Activated CD4-positive, alpha-beta memory T cell treated with anti-CD3 and anti-CD28 coated beads for 36 hours (primary cell): ENCODE measurements at regions not wholly inside any gene's neighbourhood (a gene's known extent, or its start where the extent isn't known, plus 50 kb on each side); places are given as distances from the start of the nearest gene placed in this dataset.

Source experiments
- CTCF ChIA-PET: fragments of 350-600 bp; sonication (Branson Sonifier 250); formaldehyde crosslinking; loops from one replicate; lab custom pipeline; 2021; ENCODE audit warnings: antibody characterized with exemption, inconsistent platforms; lab: Charles Lee
- POLR2A ChIA-PET: fragments of 350-600 bp; sonication (Branson Sonifier 250); formaldehyde crosslinking; loops from one replicate; lab custom pipeline; 2021; ENCODE audit warnings: antibody characterized with exemption; lab: Charles Lee
- DNase-seq: peaks from one replicate; pipeline ENCODE4 v3.0.0-alpha.2; 2020
- H3K27ac Mint-ChIP-seq: one replicate; pipeline ENCODE4 v1.8.0; 2021; ENCODE audit warnings: mixed read lengths
- H3K27me3 Mint-ChIP-seq: one replicate; pipeline ENCODE4 v1.8.0; 2021; ENCODE audit warnings: mixed read lengths
- H3K36me3 Mint-ChIP-seq: one replicate; pipeline ENCODE4 v1.8.0; 2021; ENCODE audit warnings: mixed read lengths
- H3K4me1 Mint-ChIP-seq: one replicate; pipeline ENCODE4 v1.8.0; 2021; ENCODE audit warnings: low read depth, mixed read lengths
- H3K4me3 Mint-ChIP-seq: one replicate; pipeline ENCODE4 v1.8.0; 2021; ENCODE audit warnings: mild to moderate bottlenecking, mixed read lengths
- H3K9me3 Mint-ChIP-seq: one replicate; pipeline ENCODE4 v1.8.0; 2021; ENCODE audit warnings: mixed read lengths
- intact Hi-C: fragments of 100-400 bp; cut with micrococcal nuclease; formaldehyde crosslinking; loops from one replicate; pipeline ENCODE4 v1.15.1; 2023

DNA sequence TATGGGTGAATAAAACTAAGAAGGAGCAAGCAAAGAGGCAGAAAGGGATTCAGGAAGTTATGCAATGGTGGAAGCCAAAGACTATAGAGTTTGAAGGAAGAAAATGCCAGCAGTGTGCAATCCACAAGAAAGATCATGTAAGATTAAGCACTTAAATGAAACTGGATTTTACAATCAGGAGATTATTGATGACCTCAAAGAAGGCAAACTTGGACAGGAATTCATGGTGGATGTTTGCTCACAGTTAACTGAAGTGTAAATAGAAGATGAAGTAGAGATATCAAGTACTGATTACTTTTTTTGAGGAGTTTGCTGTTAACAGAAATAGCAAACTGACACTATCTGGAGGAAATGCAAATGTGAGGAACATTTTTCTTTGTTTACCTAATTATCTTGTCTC lies 308.9 kb downstream of the RND3 start:
- peaks cover 6% of the 10 kb centered on the region for H3K9me3 Mint-ChIP-seq
- CTCF ChIA-PET: no interaction called here

DNA sequence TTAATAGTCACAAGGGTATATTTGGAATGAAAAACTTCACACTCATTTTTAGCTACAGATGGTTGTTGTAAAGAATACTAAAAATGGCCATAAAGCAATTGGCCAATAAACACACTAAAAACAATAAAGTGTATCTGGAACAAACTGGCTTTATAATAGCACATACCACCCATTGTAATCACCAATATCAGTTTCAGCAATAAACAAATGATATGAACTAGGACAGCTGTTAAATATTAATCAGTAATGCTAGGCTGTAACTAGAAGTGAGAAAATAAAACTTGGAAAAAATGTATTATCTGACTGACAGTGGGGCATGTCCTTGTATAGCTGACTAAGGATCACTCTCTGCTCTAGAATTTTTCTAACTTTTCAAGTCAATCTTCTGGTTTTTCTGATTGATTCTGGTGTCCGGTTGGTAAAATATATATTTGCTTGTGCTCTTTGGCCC lies 312.5 kb downstream of the RND3 start:
- intact Hi-C loops: no loop called here
- no peak for DNase-seq
- H3K4me3 Mint-ChIP-seq: no peak overlapping the region
- ChIA-PET CTCF (no interaction called here), POLR2A (no interaction called here)
- peaks cover 2% of the 10 kb centered on the region for H3K9me3 Mint-ChIP-seq
- no peaks in the 10 kb centered on the region for H3K36me3 Mint-ChIP-seq
- no peak overlapping the region for H3K27ac Mint-ChIP-seq
- H3K4me1 Mint-ChIP-seq: no peaks in the 10 kb centered on the region
- no peaks in the 10 kb centered on the region for H3K27me3 Mint-ChIP-seq

More for the DNA sequence above, 308.9 kb downstream of the RND3 start:
- Mint-ChIP-seq H3K36me3 (no peaks in the 10 kb centered on the region), H3K27me3 (no peaks in the 10 kb centered on the region), H3K4me1 (no peaks in the 10 kb centered on the region), H3K4me3 (no peak overlapping the region), H3K27ac (no peak overlapping the region)
- intact Hi-C loops: no loop called here
- POLR2A ChIA-PET: no interaction called here
- DNase-seq: no peak

DNA sequence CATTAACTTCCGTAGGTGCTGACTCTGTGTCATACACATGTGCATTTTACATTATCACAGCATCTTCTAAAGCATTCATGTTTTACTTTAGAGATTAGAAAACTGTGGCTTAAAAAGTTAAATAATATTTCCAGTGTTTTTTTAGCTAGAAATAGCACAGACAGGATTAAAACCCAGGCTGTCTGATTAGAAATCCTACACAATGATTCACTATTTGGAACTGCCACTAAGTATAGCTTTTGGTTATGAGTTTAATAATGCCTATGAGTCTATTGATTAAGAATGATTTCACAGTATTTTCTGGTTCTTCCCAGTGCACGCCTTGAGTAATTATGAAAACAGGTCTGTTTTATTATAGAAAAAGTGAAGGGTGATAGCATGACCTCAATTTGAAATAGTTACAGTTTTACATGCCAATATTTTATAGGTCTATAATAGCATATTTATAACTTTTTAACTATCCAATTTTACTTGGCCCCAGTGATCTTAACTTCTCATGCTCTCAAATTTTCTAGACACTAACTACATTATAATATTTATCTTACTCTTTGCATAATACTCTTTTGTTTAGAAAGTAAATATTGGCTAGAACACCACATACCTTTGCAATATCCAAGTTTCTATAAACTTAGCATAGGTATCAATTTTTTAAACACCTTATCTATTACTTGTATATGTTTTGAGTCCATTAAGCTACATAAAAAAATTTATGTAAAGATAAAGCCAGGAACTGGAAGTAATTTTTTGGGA lies 313.2 kb downstream of the RND3 start:
- CTCF ChIA-PET: no interaction called here
- Mint-ChIP-seq H3K4me1 (no peaks in the 10 kb centered on the region), H3K4me3 (no peak overlapping the region), H3K36me3 (no peaks in the 10 kb centered on the region), H3K27ac (no peak overlapping the region), H3K27me3 (no peaks in the 10 kb centered on the region), H3K9me3 (peaks cover 4% of the 10 kb centered on the region)
- intact Hi-C loops: no loop called here
- POLR2A ChIA-PET: no interaction called here
- no peak for DNase-seq

DNA sequence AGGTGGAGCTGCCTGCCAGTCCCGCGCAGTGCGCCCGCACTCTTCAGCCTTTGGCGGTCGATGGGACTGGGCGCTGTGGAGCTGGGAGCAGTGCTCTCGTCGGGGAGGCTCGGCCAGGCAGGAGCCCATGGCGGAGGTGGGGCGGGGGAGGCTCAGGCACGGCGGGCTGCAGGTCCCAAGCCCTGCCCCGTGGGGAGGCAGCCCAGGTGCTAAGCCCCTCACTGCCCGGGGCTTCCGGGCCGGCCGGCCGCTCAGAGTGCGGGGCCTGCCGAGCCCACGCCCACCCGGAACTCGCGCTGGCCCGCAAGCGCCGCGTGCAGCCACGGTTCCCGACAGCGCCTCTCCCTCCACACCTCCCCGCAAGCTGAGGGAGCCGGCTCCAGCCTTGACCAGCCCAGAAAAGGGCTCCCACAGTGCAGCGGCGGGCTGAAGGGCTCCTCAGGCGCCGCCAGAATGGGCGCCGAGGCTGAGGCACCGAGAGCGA lies 316.4 kb downstream of the RND3 start:
- DNase-seq: no peak
- Mint-ChIP-seq H3K9me3 (peaks cover 4% of the 10 kb centered on the region), H3K36me3 (no peaks in the 10 kb centered on the region), H3K4me1 (no peaks in the 10 kb centered on the region), H3K4me3 (no peak overlapping the region), H3K27me3 (no peaks in the 10 kb centered on the region), H3K27ac (no peak overlapping the region)
- CTCF ChIA-PET: no interaction called here
- POLR2A ChIA-PET: no interaction called here
- intact Hi-C loops: no loop called here

DNA sequence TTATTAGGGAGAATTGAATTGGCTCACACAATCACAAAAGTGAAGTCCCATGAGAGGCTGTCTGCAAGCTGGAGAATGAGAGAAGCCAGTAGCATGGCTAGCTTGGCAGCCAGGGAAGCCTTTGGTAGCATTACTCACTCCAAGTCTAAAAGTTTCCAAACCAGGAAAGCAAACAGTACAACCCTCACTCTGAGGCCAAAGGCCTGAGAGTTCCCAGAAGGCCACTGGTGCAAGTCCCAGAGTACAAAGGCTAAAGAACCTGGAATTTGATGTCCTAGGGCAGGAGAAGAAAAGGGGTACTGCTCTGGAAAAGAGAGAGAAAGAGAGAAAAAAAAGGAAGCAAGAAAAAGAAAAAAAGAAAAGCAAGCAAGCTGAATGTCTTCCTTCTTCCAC lies 318.2 kb downstream of the RND3 start:
- CTCF ChIA-PET: no interaction called here
- H3K27ac Mint-ChIP-seq: no peak overlapping the region
- POLR2A ChIA-PET: no interaction called here
- intact Hi-C loops: no loop called here
- no peaks in the 10 kb centered on the region for H3K4me1 Mint-ChIP-seq
- H3K27me3 Mint-ChIP-seq: no peaks in the 10 kb centered on the region
- H3K4me3 Mint-ChIP-seq: no peak overlapping the region
- no peaks in the 10 kb centered on the region for H3K36me3 Mint-ChIP-seq
- DNase-seq: no peak
- H3K9me3 Mint-ChIP-seq: peaks cover 4% of the 10 kb centered on the region

DNA sequence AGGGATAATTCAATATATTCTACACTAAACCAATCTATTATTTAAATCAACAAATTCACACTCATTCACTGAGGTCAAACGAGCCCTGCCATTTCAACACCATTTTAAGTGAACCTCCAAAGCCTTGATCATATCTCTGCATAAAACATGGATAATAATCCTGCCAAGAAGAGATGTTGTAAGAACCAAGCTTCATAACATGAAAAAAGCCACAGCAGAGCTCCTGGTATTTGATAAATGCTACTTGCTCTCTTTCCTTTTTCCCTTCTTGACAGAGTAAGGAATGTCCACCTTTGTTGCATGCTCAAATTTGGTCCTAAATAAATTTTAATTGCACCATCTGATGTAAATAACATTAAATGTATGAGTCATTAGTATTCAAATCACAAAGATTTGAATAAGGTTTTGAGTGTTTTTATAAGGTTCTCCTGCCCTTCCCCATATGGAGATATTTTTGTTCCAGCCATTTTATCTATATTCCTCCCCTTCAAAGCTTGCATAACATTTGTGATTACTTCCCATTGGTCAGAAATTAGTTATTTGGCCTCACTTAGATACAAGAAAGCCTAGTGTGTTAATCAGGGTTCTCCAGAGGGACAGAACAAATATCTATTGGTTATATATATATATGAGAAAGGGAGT lies 318.8 kb downstream of the RND3 start:
- POLR2A ChIA-PET: no interaction called here
- H3K36me3 Mint-ChIP-seq: no peaks in the 10 kb centered on the region
- H3K27me3 Mint-ChIP-seq: no peaks in the 10 kb centered on the region
- CTCF ChIA-PET: no interaction called here
- no peak overlapping the region for H3K27ac Mint-ChIP-seq
- intact Hi-C loops: no loop called here
- no peak for DNase-seq
- H3K9me3 Mint-ChIP-seq: peaks cover 4% of the 10 kb centered on the region
- no peak overlapping the region for H3K4me3 Mint-ChIP-seq
- no peaks in the 10 kb centered on the region for H3K4me1 Mint-ChIP-seq

DNA sequence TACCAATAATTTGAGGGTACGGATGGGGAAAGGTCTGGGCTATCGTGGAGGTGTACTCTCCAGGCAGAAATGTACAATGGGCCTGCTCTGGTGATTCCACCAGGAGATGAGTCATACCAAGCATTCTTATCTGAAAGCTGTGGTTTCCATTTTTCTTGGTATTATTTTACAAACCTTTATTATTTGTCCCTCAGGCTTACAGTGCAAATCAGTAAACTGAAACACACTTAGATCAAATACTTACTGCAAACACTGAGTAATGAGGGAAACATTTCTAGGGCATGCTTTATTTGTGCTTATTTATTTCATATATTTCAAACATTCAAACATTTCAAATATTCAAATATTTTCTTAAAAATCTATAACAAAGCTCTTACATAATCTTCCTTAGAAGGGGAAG lies 319.8 kb downstream of the RND3 start:
- POLR2A ChIA-PET: no interaction called here
- H3K36me3 Mint-ChIP-seq: no peaks in the 10 kb centered on the region
- intact Hi-C loops: no loop called here
- H3K4me1 Mint-ChIP-seq: no peaks in the 10 kb centered on the region
- H3K27ac Mint-ChIP-seq: no peak overlapping the region
- H3K9me3 Mint-ChIP-seq: peaks cover 4% of the 10 kb centered on the region
- CTCF ChIA-PET: no interaction called here
- H3K4me3 Mint-ChIP-seq: no peak overlapping the region
- H3K27me3 Mint-ChIP-seq: no peaks in the 10 kb centered on the region
- no peak for DNase-seq

DNA sequence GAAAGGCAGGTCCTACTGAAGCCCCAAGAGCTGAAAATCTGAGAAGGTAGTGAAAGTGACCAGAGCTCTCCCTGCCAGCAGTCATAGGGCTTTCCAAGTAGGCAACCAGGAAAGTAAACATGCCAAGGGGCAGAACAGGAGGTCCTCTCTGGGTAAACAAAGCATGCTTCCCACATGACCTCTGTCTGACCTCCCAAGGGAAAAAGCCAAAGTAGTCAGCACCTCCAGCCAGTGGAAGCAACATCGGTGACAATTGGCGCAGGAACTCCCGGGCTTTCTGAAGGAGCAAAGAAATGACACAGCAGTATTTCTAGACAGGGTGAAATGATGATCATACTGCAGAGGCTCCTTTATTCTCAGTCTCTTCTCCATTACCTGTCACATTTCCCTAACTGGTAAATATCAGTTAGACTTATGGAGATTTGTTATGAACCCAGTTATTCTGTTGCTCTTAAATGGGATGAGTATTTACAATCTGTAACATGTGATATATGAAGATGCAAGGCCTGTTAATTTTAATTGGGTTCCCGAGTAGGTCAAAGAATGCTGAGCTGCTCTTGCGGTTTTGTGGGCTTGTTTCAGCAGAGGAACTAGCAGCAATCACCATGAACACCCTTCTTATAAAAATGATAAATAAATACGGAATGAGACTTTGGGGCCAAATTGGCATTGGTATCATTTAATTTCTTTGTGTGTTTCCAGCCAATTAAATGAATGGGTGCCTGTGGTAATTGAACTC lies 321.0 kb downstream of the RND3 start:
- no peak overlapping the region for H3K4me3 Mint-ChIP-seq

DNA sequence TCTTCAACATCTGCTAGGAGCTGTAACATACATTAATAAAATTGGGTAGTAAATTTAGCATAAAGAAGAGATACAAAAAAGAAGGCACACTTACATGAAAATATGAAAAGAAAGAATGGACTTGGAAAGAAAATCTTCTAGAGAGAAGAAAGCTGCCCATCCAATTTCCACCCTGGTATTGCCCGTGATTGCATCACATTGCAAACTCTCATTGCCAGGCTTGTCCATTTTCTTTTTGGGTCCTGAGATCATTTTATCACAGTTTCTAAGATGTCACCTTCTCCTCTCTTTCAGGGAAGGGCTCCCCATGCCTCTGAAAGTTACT lies 321.5 kb downstream of the RND3 start:
- H3K4me3 Mint-ChIP-seq: no peak overlapping the region
- ChIA-PET POLR2A (no interaction called here), CTCF (no interaction called here)
- no peaks in the 10 kb centered on the region for H3K27me3 Mint-ChIP-seq
- intact Hi-C loops: no loop called here
- H3K4me1 Mint-ChIP-seq: no peaks in the 10 kb centered on the region
- H3K9me3 Mint-ChIP-seq: peaks cover 4% of the 10 kb centered on the region
- no peaks in the 10 kb centered on the region for H3K36me3 Mint-ChIP-seq
- DNase-seq: no peak
- H3K27ac Mint-ChIP-seq: no peak overlapping the region

More for the DNA sequence above, 321.0 kb downstream of the RND3 start:
- Mint-ChIP-seq H3K36me3 (no peaks in the 10 kb centered on the region), H3K9me3 (peaks cover 4% of the 10 kb centered on the region), H3K27ac (no peak overlapping the region), H3K4me1 (no peaks in the 10 kb centered on the region), H3K27me3 (no peaks in the 10 kb centered on the region)
- DNase-seq: no peak
- ChIA-PET POLR2A (no interaction called here), CTCF (no interaction called here)
- intact Hi-C loops: no loop called here

DNA sequence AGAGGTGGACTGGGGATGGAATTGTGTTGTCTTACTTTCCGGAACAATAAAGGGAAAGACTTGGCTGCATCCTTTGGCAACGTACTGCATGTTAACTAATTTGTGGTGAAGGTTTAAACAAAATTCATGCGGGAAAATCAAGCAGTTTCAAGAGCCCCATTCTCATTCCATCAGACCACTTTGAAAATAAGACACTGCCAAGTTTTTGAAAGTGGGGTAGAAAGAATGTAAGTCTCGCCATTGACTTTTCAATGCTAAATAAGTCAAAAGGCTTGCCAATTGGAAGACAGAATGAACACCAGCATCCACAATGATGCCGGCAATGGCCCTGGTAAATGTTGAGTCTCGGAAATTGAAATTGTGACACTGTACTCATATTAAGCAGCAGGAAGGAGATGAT lies 322.0 kb downstream of the RND3 start:
- Mint-ChIP-seq H3K4me1 (no peaks in the 10 kb centered on the region), H3K9me3 (peaks cover 4% of the 10 kb centered on the region), H3K4me3 (no peak overlapping the region), H3K36me3 (no peaks in the 10 kb centered on the region), H3K27ac (no peak overlapping the region), H3K27me3 (no peaks in the 10 kb centered on the region)
- no peak for DNase-seq
- ChIA-PET POLR2A (no interaction called here), CTCF (no interaction called here)
- intact Hi-C loops: no loop called here

DNA sequence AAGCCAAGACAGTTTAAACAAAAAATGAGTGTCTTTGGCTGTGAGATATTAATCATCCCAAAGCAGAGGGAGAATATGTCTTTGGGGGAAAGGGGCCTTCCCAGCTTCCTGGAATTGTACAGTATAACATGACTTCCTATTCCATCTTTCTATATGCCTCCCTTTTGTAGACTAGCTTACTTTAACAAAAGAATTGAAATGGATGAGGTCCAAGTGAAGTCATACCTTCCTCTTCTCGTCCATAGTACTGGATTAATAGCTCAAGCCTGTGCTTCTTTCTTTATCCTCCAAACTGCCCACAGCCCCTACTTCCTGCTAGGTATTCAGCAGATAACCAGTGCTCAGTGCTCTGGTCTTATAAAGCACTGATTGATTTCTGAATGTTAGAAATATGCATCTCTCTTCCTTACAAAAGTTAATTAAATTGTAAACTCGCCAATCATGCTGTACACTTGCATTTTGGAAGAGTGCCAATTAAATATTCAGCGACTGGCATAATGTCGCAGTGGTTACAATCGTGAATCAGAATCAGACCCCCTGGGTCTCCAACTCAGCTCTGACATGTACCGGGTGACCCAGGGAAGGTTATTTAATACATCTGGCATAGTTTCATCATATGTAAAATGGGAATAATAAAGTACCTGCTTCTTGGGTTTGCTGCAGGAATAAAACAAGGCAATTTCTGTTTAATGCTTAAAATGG lies 325.1 kb downstream of the RND3 start:
- Mint-ChIP-seq H3K36me3 (no peaks in the 10 kb centered on the region), H3K27me3 (no peaks in the 10 kb centered on the region), H3K27ac (no peak overlapping the region), H3K9me3 (no peaks in the 10 kb centered on the region), H3K4me3 (no peak overlapping the region), H3K4me1 (no peaks in the 10 kb centered on the region)
- intact Hi-C loops: no loop called here
- POLR2A ChIA-PET: no interaction called here
- DNase-seq: no peak
- CTCF ChIA-PET: no interaction called here

DNA sequence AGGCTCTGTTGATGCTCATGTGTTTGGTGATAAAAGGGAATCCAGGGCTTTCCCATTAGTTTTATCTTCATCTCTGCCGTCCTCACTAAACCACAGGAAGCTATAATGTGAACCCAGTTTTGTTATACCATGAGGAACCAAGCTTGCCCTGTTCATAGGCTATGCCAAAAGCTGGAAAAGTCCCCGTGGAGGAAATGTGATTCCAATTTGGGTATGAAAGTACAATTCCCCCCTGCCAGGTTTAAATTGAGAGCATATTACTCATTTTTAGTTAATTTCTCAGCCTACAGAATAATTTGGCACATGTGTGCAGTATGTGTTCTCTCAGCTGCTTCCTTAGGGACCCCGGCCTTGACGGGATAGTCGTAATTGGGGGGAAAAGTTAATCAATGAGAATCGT lies 327.4 kb downstream of the RND3 start:
- DNase-seq: no peak
- H3K36me3 Mint-ChIP-seq: no peaks in the 10 kb centered on the region
- H3K4me3 Mint-ChIP-seq: no peak overlapping the region
- intact Hi-C loops: no loop called here
- no peaks in the 10 kb centered on the region for H3K27me3 Mint-ChIP-seq
- H3K9me3 Mint-ChIP-seq: no peaks in the 10 kb centered on the region
- CTCF ChIA-PET: no interaction called here
- no peak overlapping the region for H3K27ac Mint-ChIP-seq
- POLR2A ChIA-PET: no interaction called here
- H3K4me1 Mint-ChIP-seq: no peaks in the 10 kb centered on the region
